ENCODE measurements at regions not wholly inside any gene's neighbourhood (a gene's known extent, or its start where the extent isn't known, plus 50 kb on each side); places are given as distances from the start of the nearest gene placed in this dataset.
"Not testable (repeated sequence)": the region's sequence is repeated elsewhere in the genome, so short reads cannot be mapped to it uniquely, and the experiment has no call there.

DNA sequence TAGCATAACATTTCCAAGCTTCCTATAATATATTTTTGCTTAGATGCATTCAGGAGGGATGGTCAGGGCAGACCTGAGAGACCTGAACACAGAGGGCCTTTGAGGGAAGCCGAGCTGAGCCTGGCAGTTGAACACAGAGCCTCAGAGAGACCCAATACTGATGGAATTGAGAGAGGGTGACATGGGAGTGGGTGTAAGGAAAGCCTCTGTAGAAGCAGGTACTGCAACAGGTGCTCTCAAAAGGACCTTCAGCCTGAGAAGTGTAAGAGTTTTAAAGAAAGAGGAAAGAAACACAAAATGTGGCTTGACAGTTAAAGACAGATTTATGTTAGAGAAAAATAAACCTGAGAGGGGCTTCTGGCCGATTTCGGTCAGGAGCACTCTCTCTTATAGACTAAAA, 73.9 kb upstream of the PGBD5 start:
- WGBS: 82% methylated on average over 3 of the region's 3 CpGs
- Histone ChIP-seq H3K4me1 (ENCODE audit: insufficient read depth) (no peaks in the 10 kb centered on the region), H3K4me3 (ENCODE audit: low read depth, low read length) (no peak overlapping the region), H3K36me3 (ENCODE audit: insufficient read depth) (no peaks in the 10 kb centered on the region), H3K27ac (ENCODE audit: low read depth) (no peak overlapping the region)
- no peak for DNase-seq (ENCODE audit: extremely low spot score)

DNA sequence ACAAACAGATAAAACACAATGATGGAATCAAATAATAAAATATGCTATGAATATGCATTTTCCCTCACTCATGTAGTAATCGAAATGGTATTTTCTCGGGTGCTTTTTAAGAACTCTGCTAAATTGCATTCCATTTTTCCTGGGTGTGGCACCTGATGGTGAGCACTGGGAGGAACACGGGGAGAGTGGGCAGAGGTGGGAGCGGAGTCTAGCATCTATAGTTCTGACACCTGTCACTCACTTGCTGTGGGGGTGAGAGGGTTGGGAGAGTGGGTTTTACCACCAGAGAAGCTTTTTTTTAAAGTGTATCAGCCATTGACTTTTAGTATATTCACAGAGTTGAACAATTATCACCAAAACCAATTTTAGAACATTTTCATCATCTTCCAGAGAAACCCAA, 73.4 kb upstream of the PGBD5 start:
- no peak overlapping the region for H3K4me3 ChIP-seq (ENCODE audit: low read depth, low read length)
- no peak for DNase-seq (ENCODE audit: extremely low spot score)
- 86% methylated on average over 4 of the region's 4 CpGs for WGBS
- H3K36me3 ChIP-seq (ENCODE audit: insufficient read depth): no peaks in the 10 kb centered on the region
- no peaks in the 10 kb centered on the region for H3K4me1 ChIP-seq (ENCODE audit: insufficient read depth)
- H3K27ac ChIP-seq (ENCODE audit: low read depth): no peak overlapping the region

DNA sequence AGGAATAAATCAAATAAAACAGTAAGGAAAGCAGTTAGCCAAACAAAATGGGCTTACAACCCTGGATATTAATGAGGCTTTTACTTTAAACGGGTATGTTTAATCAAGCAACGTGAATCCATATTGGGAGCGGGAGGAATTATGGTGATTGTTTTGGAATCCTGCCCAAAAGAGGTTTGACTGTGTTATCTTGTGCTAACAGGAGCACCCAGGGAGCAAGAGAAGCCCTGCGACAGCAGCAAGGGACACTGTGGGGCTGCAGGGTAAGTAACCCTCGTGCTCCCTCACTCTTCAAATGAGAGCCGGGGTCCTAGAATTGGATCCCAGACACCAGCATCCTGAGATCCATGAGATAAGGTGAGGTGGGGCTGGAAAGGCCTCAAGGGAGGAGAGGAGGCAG, 72.6 kb upstream of the PGBD5 start:
- DNase-seq (ENCODE audit: extremely low spot score): no peak
- H3K4me3 ChIP-seq (ENCODE audit: low read depth, low read length): no peak overlapping the region
- 61% methylated on average over 6 of the region's 6 CpGs for WGBS
- H3K27ac ChIP-seq (ENCODE audit: low read depth): no peak overlapping the region
- no peaks in the 10 kb centered on the region for H3K4me1 ChIP-seq (ENCODE audit: insufficient read depth)
- H3K36me3 ChIP-seq (ENCODE audit: insufficient read depth): no peaks in the 10 kb centered on the region

DNA sequence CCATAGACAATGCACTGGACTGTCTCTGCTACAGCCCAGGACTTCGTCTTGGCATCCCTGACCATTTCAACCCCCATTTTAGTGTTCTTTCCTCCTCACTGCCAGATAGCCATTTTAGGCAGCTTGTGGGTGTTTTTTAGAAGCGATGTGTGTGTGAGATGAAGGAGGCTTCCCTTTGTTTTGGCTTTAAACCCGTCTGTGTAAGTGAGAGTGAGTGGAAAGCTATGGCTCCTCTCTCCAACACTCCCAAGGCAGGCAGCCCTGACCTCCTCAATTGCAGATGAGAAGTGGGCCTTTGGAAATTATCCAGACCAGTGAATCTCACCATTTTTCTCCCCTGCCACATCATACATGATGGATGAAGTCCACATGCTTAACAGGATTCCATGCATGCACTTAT, 70.3 kb upstream of the PGBD5 start:
- 51% methylated on average over 3 of the region's 3 CpGs for WGBS
- no peak overlapping the region for H3K27ac ChIP-seq (ENCODE audit: low read depth)
- H3K4me3 ChIP-seq (ENCODE audit: low read depth, low read length): no peak overlapping the region
- no peak for DNase-seq (ENCODE audit: extremely low spot score)
- H3K4me1 ChIP-seq (ENCODE audit: insufficient read depth): no peaks in the 10 kb centered on the region
- no peaks in the 10 kb centered on the region for H3K36me3 ChIP-seq (ENCODE audit: insufficient read depth)

DNA sequence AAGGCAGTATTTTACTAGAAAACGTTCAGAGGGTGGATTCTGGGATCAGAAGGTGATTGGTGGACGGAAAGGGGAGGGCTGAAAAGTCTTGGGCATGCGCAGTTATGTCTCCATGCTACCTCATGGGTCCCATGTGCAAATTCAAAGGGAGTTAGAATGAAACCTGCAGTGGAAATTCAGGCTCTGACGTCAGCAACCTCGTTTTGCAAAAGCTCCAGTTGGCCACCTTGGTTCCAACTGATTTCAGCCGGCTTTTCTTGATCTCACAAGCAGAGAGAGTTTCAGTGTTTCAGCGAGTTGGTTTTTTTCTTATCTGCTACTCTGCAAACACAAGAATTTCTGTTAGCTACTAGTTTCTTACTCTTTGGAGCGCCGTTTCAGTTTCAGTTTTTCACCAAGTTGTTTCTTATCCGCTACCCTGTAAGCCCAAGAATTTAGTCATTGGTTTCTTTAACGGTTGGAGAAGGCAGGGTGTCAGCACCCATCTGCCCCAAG, 69.8 kb upstream of the PGBD5 start:
- Histone ChIP-seq H3K27ac (ENCODE audit: low read depth) (no peak overlapping the region), H3K36me3 (ENCODE audit: insufficient read depth) (no peaks in the 10 kb centered on the region), H3K4me1 (ENCODE audit: insufficient read depth) (no peaks in the 10 kb centered on the region), H3K4me3 (ENCODE audit: low read depth, low read length) (no peak overlapping the region)
- DNase-seq (ENCODE audit: extremely low spot score): no peak
- 66% methylated on average over 11 of the region's 11 CpGs for WGBS

DNA sequence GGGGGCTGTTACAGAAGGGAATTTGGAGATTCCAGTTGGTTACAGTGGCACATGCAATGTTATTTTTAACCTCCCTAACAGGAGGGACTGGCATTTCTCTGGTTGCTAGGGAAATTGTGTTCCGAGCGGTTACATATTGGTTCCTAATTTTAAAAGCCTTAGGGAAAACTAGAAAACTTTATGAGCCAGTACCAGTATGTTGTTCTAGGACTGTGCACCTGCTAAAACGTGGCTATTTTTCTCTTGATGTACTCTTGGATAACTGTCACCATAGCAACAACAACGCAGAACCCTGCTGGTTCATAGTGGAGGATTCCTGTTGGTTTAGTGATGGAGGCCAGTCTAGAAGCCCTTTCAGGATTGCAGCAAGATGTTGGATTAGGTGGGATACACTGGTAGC, 68.9 kb upstream of the PGBD5 start:
- Histone ChIP-seq H3K4me1 (ENCODE audit: insufficient read depth) (no peaks in the 10 kb centered on the region), H3K36me3 (ENCODE audit: insufficient read depth) (no peaks in the 10 kb centered on the region), H3K4me3 (ENCODE audit: low read depth, low read length) (no peak overlapping the region), H3K27ac (ENCODE audit: low read depth) (no peak overlapping the region)
- DNase-seq (ENCODE audit: extremely low spot score): no peak
- WGBS: 79% methylated on average over 4 of the region's 4 CpGs

DNA sequence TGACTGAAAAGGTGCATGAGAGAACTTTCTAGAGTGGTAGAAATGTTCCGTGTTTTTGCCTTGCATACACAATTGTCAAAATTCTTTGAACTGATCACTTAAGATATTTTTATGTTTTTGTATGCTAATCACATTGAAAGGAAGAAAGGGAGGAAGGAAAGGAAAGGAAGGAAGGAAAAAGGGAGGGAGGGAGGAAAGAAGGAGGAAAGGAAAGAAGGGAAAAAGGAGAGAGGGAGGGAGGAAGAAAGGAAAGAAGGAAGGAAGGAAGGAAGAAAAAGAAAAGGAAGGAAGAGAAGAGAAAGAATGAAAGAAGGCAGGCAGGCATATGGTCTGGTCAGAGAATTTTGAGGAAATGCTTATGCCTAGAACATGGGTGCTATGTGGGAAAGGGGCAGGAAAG, 68.4 kb upstream of the PGBD5 start:
- Histone ChIP-seq H3K4me3 (ENCODE audit: low read depth, low read length) (no peak overlapping the region), H3K36me3 (ENCODE audit: insufficient read depth) (no peaks in the 10 kb centered on the region), H3K4me1 (ENCODE audit: insufficient read depth) (no peaks in the 10 kb centered on the region), H3K27ac (ENCODE audit: low read depth) (no peak overlapping the region)
- 91% methylated on average over 1 of the region's 1 CpG for WGBS
- DNase-seq (ENCODE audit: extremely low spot score): no peak

DNA sequence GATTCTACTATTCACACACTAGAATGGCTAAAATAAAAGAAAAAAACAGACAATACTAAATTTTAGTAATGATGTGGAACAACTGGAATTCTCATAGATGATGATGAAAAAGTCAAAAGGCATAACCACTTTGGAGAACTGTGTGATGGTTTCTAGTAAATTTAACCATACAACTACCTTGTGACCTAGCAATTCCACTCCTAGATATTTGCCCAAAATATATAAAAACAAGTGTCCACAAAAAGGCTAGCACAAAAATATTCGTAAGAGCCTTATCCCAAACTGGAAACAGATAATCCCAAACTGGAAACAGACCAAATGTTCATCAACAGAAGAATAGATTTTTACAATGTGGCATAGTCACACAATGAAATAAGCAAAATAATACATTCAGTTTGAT, 67.9 kb upstream of the PGBD5 start:
- Histone ChIP-seq H3K36me3 (ENCODE audit: insufficient read depth) (no peaks in the 10 kb centered on the region), H3K4me1 (ENCODE audit: insufficient read depth) (no peaks in the 10 kb centered on the region), H3K27ac (ENCODE audit: low read depth) (no peak overlapping the region), H3K4me3 (ENCODE audit: low read depth, low read length) (no peak overlapping the region)
- WGBS: 65% methylated on average over 1 of the region's 1 CpG
- no peak for DNase-seq (ENCODE audit: extremely low spot score)

DNA sequence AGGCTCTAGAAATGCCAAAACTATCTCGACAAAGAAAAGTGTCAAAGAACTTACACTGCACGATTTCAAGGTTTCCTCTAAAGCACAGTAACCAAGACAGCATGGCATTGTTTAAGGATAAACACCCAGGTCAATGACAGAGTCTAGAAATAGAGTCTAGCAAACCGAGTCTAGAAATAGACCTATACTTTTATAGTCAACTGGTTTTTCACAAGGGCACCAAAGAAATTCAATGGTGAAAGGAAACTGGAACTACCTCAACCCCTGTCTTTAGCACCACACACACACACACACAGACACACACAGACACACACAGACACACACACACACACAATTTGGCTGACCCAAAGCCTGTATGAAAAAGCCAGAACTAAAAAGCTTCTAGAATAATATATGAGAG, 67.1 kb upstream of the PGBD5 start:
- WGBS: 63% methylated on average over 3 of the region's 3 CpGs
- no peaks in the 10 kb centered on the region for H3K36me3 ChIP-seq (ENCODE audit: insufficient read depth)
- H3K4me3 ChIP-seq (ENCODE audit: low read depth, low read length): no peak overlapping the region
- DNase-seq (ENCODE audit: extremely low spot score): no peak
- no peak overlapping the region for H3K27ac ChIP-seq (ENCODE audit: low read depth)
- H3K4me1 ChIP-seq (ENCODE audit: insufficient read depth): no peaks in the 10 kb centered on the region

DNA sequence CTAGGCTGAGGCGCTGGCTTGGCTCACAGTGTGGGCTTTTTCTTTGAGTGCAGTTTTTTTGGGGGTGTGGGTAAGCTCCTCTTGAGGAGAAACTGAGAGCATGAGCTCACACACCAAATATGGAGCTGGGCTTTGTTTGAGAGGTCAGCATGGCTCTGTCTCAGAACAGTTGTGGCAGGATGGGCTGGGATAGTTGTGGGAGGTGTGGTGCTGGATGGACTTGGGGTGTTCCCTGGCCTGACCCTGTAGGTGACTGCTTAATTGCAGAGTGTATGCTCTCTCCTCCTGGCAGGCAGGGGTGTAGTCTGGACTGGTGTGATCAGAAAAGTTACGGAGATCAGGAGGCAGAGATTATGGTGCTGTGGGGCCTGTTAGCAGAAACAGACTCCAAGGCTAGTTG, 64.3 kb upstream of the PGBD5 start:
- no peaks in the 10 kb centered on the region for H3K4me1 ChIP-seq (ENCODE audit: insufficient read depth)
- H3K36me3 ChIP-seq (ENCODE audit: insufficient read depth): no peaks in the 10 kb centered on the region
- DNase-seq (ENCODE audit: extremely low spot score): no peak
- no peak overlapping the region for H3K27ac ChIP-seq (ENCODE audit: low read depth)
- no peak overlapping the region for H3K4me3 ChIP-seq (ENCODE audit: low read depth, low read length)
- 91% methylated on average over 2 of the region's 2 CpGs for WGBS

DNA sequence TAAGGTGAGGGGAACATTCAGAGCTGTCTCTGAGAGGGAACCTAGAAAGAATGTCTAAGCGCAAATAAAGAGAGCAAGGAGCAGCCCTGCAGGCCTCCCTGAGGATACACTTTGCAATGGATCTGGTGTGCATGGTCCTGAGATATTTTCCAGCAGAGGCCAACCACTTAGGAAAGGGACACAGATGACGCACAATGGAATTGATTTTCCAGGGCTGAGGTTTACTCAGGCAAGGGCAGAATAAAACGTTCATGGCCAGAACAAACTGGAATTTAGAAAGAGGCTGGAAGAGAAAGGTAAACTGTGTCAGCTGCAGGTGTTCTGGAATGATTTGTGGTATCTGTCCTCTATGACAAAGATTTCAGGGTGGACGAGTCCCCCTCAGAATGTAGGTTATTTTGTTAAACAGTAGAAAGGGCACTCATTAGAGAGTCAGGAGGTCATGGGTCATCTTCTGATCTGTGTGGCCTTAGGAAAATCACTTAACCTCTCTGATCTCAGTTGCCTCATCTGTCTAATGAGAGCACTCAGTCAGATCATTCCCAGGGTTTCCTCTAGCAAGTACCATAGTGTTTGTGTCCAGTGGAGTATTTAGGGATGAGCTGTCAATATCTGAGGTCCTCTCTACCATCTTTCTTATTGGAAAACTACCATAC, 61.8 kb upstream of the PGBD5 start:
- Histone ChIP-seq H3K4me3 (ENCODE audit: low read depth, low read length) (no peak overlapping the region), H3K27ac (ENCODE audit: low read depth) (no peak overlapping the region), H3K36me3 (ENCODE audit: insufficient read depth) (no peaks in the 10 kb centered on the region), H3K4me1 (ENCODE audit: insufficient read depth) (no peaks in the 10 kb centered on the region)
- 80% methylated on average over 4 of the region's 4 CpGs for WGBS
- DNase-seq (ENCODE audit: extremely low spot score): no peak

DNA sequence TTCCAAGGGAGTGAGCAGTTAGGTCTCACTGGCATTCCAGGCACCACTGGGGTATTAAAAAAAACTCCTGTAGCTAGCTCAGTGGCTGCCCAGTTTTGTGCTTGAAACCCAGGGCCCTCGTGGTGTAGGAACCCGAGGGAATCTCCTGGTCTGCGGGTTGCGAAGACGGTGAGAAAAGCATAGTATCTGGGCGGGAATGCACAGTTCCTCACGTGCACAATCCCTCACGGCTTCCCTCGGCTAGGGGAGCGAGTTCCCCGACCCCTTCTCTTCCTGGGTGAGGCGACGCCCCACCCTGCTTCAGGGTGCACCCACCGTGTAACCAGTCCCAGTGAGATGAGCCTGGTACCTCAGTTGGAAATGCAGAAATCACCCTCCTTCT, 50.5 kb upstream of the PGBD5 start:
- 67% methylated on average over 14 of the region's 14 CpGs for WGBS
- no peak for DNase-seq (ENCODE audit: extremely low spot score)
- no peak overlapping the region for H3K27ac ChIP-seq (ENCODE audit: low read depth)

DNA sequence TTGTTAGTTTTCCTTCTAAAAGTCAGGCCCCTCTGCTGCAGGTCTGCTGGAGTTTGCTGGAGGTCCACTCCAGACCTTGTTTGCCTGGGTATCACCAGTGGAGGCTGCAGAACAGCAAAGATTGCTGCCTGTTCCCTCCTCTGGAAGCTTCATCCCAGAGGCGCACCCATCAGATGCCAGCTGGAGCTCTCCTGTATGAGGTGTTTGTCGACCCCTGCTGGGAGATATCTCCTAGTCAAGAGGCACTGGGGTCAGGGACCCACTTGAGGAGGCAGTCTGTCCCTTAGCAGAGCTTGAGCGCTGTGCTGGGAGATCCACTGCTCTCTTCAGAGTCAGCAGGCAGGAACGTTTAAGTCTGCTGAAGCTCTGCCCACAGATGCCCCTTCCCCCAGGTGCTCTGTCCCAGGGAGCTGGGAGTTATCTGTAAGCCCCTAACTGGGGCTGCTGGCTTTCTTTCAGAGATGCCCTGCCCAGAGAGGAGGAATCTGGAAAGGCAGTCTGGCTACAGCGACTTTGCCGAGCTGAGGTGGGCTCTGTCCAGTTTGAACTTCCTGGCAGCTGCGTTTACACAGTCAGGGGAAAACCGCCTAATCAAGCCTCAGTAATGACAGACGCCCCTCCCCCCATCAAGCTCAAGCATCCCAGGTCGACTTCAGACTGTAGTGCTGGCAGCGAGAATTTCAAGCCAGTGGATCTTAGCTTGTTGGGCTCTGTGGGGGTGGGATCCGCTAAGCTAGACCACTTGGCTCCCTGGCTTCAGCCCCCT, 49.9 kb upstream of the PGBD5 start:
- H3K36me3 ChIP-seq (ENCODE audit: insufficient read depth); H3K27ac ChIP-seq (ENCODE audit: low read depth); H3K4me1 ChIP-seq (ENCODE audit: insufficient read depth); DNase-seq (ENCODE audit: extremely low spot score); H3K4me3 ChIP-seq (ENCODE audit: low read depth, low read length): not testable (repeated sequence)
- 28% methylated on average over 12 of the region's 12 CpGs for WGBS

More for the DNA sequence above, 50.5 kb upstream of the PGBD5 start:
- Histone ChIP-seq H3K4me1 (ENCODE audit: insufficient read depth) (no peaks in the 10 kb centered on the region), H3K36me3 (ENCODE audit: insufficient read depth) (no peaks in the 10 kb centered on the region), H3K4me3 (ENCODE audit: low read depth, low read length) (no peak overlapping the region)
